Tibial nerve (tissue), 4 donors: ENCODE measurements at regions not wholly inside any gene's neighbourhood (a gene's known extent, or its start where the extent isn't known, plus 50 kb on each side); places are given as distances from the start of the nearest gene placed in this dataset.

Experiments
- CTCF ChIP-seq, 5 experiments: fragments of 200-600 bp in 3 of 5; fragments of 450-650 bp in 2 of 5; sonication (generic) in 3 of 5; IDR thresholded peaks; one replicate each; pipeline ENCODE4 v1.5.1; 2016 to 2019; ENCODE audit warnings: antibody characterized with exemption in 5 of 5, mild to moderate bottlenecking in 3 of 5, moderate library complexity in 2 of 5
- EP300 ChIP-seq, 2 donors: sonication (generic); formaldehyde crosslinking; IDR thresholded peaks; one replicate each; pipeline ENCODE4 v1.6.1; 2017; ENCODE audit warnings: antibody characterized with exemption in 2 of 2, mild to moderate bottlenecking in 1 of 2
- POLR2A ChIP-seq, 2 donors: fragments of 450-650 bp; IDR thresholded peaks; one replicate each; pipeline ENCODE4 v1.6.1; 2017; ENCODE audit warnings: antibody characterized with exemption in 2 of 2, mild to moderate bottlenecking in 2 of 2, moderate library complexity in 2 of 2

DNA sequence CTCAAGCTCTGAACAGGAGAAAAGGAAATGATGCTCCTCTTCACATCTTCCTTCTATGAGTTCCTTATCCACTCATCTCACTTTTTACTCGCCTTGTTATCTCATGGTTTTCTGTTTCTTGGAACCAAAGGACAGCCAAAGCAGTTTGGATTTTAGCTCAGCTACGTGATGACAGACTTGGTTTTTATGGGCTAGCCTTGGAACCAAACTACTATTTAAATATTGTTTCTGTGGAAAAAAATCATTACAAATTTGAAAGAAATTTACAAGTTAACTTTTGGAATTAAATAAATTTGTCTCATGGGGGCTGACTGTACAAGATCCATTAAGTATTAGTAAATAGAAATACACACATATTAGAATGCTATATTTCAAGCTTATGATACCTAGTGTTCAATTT, 727.8 kb upstream of the FANCL start:
- no peak for TF ChIP-seq CTCF (IDR thresholded peaks at IDR 0.05)
- TF ChIP-seq POLR2A (IDR thresholded peaks at IDR 0.05): no peak
- TF ChIP-seq EP300 (IDR thresholded peaks at IDR 0.05): no peak
